ENCODE measurements at regions not wholly inside any gene's neighbourhood (a gene's known extent, or its start where the extent isn't known, plus 50 kb on each side); places are given as distances from the start of the nearest gene placed in this dataset.

DNA sequence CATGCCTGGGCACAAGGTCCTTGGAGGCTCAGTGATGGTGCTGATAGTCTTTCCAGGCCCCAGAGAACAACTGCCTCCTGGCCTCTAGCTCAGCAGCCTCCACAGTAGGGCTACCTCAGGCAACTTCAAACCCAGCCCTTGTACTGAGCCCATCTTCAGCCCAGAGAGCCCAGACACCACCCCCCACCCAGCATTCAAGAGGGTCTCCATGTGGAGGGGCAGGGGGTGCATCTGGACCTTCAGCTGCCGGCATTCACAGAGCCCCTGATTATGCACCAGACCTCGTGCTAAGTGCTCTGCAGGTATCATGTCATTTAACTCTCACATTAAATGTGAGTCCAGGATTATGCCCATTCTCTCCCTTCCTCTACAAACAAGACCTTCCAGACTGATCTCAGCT, 197.0 kb upstream of the ZC3H12A start:
- DNase-seq (ENCODE audit: low spot score) (no peak), ATAC-seq (ENCODE audit: low FRiP score) (no peak)
- TF ChIP-seq, protein P1, sequence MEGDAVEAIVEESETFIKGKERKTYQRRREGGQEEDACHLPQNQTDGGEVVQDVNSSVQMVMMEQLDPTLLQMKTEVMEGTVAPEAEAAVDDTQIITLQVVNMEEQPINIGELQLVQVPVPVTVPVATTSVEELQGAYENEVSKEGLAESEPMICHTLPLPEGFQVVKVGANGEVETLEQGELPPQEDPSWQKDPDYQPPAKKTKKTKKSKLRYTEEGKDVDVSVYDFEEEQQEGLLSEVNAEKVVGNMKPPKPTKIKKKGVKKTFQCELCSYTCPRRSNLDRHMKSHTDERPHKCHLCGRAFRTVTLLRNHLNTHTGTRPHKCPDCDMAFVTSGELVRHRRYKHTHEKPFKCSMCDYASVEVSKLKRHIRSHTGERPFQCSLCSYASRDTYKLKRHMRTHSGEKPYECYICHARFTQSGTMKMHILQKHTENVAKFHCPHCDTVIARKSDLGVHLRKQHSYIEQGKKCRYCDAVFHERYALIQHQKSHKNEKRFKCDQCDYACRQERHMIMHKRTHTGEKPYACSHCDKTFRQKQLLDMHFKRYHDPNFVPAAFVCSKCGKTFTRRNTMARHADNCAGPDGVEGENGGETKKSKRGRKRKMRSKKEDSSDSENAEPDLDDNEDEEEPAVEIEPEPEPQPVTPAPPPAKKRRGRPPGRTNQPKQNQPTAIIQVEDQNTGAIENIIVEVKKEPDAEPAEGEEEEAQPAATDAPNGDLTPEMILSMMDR (IDR thresholded peaks at IDR 0.05) = no peak

DNA sequence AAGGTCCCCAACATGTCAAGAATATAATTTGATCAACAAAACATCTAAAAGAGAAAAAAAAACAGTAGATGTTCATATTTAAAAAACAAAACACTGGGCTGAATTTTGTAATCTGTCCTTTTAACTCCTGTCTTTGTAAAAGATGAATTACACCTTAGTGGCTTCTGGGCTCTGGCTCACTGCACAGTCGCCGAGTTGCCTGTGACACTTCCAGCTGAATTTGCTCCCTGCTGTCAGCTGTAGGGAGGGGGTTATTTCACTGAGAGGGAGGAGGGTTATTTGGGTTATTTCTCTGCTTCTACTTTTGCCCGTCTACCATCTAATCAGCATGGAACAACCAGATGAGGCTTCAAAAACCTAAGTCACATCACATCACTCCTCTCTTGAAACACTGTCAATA, 193.0 kb upstream of the ZC3H12A start:
- TF ChIP-seq, protein P1 (IDR thresholded peaks at IDR 0.05) = no peak
- no peak for ATAC-seq (ENCODE audit: low FRiP score)

DNA sequence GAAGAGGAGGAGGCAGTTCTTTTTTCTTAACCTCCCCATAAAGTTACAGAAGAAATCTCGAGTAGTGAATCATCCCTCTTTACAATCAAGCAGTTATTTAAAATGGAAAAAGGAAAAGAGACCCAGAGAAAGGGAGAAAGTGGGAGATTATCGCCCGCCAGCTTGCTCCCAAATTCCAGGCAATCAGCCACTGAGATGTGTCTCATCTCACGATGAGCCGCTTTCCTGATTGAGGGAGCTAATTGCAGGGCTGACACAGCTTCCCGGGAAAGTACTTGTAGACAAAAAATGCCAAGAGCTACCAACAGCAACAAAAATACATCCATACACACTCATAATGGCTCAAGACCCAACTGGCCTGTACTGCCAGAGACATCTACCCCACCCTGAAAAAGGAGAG, 191.6 kb upstream of the ZC3H12A start:
- ATAC-seq (ENCODE audit: low FRiP score) (no peak), DNase-seq (ENCODE audit: low spot score) (no peak)
- TF ChIP-seq, protein P1 (IDR thresholded peaks at IDR 0.05) = no peak

More for the DNA sequence above, 193.0 kb upstream of the ZC3H12A start:
- no peak for DNase-seq (ENCODE audit: low spot score)

DNA sequence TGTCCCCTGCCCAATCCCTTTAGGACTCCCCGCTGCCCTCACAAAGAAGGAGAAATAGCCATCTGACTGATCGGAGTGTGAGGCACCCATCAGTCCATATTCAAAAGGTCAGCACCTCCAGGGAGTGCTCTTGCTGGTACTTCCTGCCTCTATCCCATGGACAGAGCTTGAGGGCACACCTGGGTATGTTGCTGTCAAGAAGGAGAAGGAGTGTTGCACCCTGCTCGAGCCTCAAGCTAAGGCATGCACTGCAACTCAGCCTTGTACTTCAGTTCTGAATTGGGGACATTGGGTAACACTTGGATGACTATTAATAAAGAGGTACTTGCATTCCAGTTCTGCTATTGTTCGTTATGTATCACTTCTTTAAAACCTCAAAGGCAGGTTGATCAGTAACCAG, 190.3 kb upstream of the ZC3H12A start:
- DNase-seq (ENCODE audit: low spot score) (no peak), ATAC-seq (ENCODE audit: low FRiP score) (no peak)
- TF ChIP-seq, protein P1 (IDR thresholded peaks at IDR 0.05) = no peak

DNA sequence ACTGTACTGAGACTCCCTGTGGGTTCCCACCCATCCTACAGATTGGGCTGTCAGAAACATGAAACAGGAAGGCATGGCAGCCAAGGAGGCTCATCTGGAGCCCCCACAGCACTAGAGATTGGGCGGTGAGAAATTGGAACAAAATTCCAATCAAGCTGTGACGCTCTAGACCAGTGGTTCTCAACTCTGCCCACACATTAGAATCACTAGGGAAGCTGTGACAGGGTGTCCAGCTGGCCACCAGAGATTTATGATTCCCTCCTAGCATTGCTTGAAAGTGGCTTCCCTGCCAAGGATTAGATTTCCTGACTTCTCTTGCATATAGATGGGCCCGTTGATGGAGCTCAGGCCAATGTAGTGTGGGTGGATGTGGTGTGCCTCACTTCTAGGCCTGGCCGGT, 187.5 kb upstream of the ZC3H12A start:
- DNase-seq (ENCODE audit: low spot score) (no peak), ATAC-seq (ENCODE audit: low FRiP score) (no peak)
- TF ChIP-seq, protein P1 (IDR thresholded peaks at IDR 0.05) = no peak

DNA sequence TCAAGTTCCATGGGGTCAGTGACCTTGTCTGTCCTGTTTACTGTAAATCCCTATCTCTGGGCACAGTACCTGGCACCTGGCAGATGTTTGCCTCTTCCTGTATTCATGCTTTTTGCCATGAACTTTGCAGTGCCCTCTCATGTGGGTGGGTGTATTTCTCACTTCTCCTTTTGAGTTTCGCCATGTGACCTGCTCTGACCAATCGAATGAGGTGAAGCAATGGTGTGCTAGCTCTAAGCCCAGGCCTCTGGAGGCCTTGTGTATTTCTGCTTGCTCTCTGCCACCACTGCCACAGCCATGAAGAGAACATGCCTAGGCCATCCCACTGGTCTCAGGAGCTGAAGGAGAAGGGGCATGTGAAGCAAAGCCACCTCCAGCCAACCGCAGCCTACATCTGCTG, 185.5 kb upstream of the ZC3H12A start:
- ATAC-seq (ENCODE audit: low FRiP score) (no peak), DNase-seq (ENCODE audit: low spot score) (no peak)
- TF ChIP-seq, protein P1 (IDR thresholded peaks at IDR 0.05) = no peak

DNA sequence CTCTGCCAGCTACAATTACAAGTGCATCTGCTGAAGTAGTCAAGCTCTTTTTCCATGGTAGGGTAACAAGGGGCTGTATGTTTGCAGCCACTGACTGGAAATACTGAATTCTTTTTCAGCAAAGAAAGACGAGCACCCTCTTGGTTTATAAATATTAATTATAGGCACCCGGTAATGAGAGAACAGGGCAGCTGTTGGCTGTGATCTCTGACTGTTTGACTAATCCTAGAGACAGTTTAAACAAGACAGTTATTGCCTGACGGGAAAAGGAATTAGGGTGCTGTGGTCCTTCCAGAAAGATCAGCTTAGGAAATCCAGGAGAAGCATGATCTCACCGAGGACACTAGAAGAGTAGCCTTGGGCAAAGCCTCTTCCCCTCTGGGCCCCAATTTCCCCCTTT, 183.7 kb upstream of the ZC3H12A start:
- ATAC-seq (ENCODE audit: low FRiP score) = no peak
- TF ChIP-seq, protein P1 (IDR thresholded peaks at IDR 0.05) = no peak
- DNase-seq (ENCODE audit: low spot score) = no peak

Measured in omental fat pad (tissue), 3 donors.